PFSK-1 (cell line): ENCODE measurements at regions not wholly inside any gene's neighbourhood (a gene's known extent, or its start where the extent isn't known, plus 50 kb on each side); places are given as distances from the start of the nearest gene placed in this dataset.

ENCODE experiments used
- POLR2AphosphoS5 ChIP-seq: IDR thresholded peaks from 2 replicates; pipeline ENCODE4 v1.6.1; 2012; ENCODE audit warnings: low read depth, mild to moderate bottlenecking, control low read depth, low read length, moderate library complexity
- TAF1 ChIP-seq: IDR thresholded peaks from 2 replicates; pipeline ENCODE4 v1.6.1; 2012; ENCODE audit warnings: low read length, control low read depth, borderline replicate concordance; ENCODE audit not compliant: insufficient read depth

- TF ChIP-seq TAF1 (no peak), POLR2AphosphoS5 (no peak)
Observed at GRCh38 chr6:98044151-98044561, 761.1 kb upstream of the MMS22L start.
